ENCODE measurements at regions not wholly inside any gene's neighbourhood (a gene's known extent, or its start where the extent isn't known, plus 50 kb on each side); places are given as distances from the start of the nearest gene placed in this dataset.

DNA sequence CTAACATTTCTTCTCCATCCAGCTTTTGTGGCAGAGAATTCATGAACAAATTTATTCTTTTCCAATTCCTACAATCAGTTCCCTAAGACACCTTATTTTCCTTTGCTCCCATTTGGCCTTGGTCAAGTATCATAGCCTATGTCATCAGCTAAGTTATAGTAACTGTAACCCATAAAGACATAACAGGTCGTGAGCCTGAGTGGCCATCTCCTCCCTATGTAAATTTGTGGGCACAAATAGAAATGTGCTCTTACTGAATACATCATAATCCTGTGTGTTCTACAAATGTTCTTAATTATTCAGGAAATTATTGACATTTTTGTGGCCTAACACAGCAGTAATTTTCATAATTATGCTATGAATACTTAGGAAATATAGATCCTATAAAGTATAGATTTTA, 108.9 kb upstream of the ZNF717 start:
- H3K4me1 ChIP-seq (replicated peaks in 1 of 4; ENCODE audit: control insufficient read depth in 3 of 4, insufficient read depth in 4 of 4, low read length in 3 of 4): no peaks in the 10 kb centered on the region
- no peaks in the 10 kb centered on the region for H3K9me3 ChIP-seq (ENCODE audit: insufficient read depth in 2 of 2, low read depth in 1 of 2, low read length in 1 of 2)
- POLR2A ChIA-PET (ENCODE audit: partially characterized antibody): no interaction called here
- no peak overlapping the region for H2BK20ac ChIP-seq (ENCODE audit: low read length)
- H3K27ac ChIP-seq (ENCODE audit: low read depth, low read length): no peak overlapping the region
- H3K79me2 ChIP-seq (ENCODE audit: control insufficient read depth in 1 of 2, insufficient read depth in 2 of 2, low read length in 2 of 2): no peaks in the 10 kb centered on the region
- no peaks in the 10 kb centered on the region for H3K36me3 ChIP-seq (ENCODE audit: control insufficient read depth in 2 of 4, insufficient read depth in 4 of 4, low read length in 3 of 4)
- FAIRE-seq (no peak), DNase-seq (ENCODE audit: low read depth in 1 of 2, low spot score in 2 of 2) (no peak)
- H3K56ac ChIP-seq (replicated peaks; ENCODE audit: insufficient read length, low read depth, low read length): no peak overlapping the region
- H2BK15ac ChIP-seq (ENCODE audit: low read length): no peak overlapping the region
- H3K4ac ChIP-seq (replicated peaks; ENCODE audit: insufficient read length, low read depth, low read length): no peak overlapping the region
- TF ChIP-seq PHF8 (conservative IDR thresholded peaks at IDR 0.05; ENCODE audit: low read depth, low read length): no peak
- H3K4me3 ChIP-seq (ENCODE audit: extremely low read depth in 1 of 4, insufficient read depth in 2 of 4, low read depth in 3 of 4, low read length in 4 of 4): no peak overlapping the region
- 91% methylated on average over 1 of the region's 1 CpG; no CpG with 5 or more reads in 1 of the 2 experiments for WGBS, 2 experiments (ENCODE audit: extremely low coverage in 1 of 2, insufficient coverage in 1 of 2, insufficient read length in 1 of 2, insufficient replicate concordance in 2 of 2, low coverage in 1 of 2, low lambda C conversion rate in 2 of 2, missing lambda C conversion rate in 1 of 2)
- H2BK12ac ChIP-seq (ENCODE audit: low read depth, low read length): no peak overlapping the region
- H3K23ac ChIP-seq (ENCODE audit: insufficient read length): no peak overlapping the region
- no peak overlapping the region for H4K8ac ChIP-seq (ENCODE audit: extremely low read depth, insufficient read depth, low read length)
- CTCF ChIA-PET (ENCODE audit: partially characterized antibody): no interaction called here
- no peak overlapping the region for H2BK120ac ChIP-seq (replicated peaks; ENCODE audit: low read depth, low read length)
- H3K14ac ChIP-seq (ENCODE audit: insufficient read length): no peak overlapping the region
- no peak overlapping the region for H4K91ac ChIP-seq (replicated peaks; ENCODE audit: insufficient read length, low read length)
- no peak overlapping the region for H3K18ac ChIP-seq (ENCODE audit: extremely low read depth, low read length)
- H2AFZ ChIP-seq (ENCODE audit: low read length): no peak overlapping the region
- H4K5ac ChIP-seq (ENCODE audit: insufficient read length, low read depth, low read length): no peak overlapping the region
- no peak overlapping the region for H3K9ac ChIP-seq (replicated peaks in 1 of 4; ENCODE audit: extremely low read depth in 1 of 4, low read depth in 3 of 4, low read length in 3 of 4)
- no peak overlapping the region for H2AK5ac ChIP-seq (ENCODE audit: low read depth, low read length)
- no peaks in the 10 kb centered on the region for H3K23me2 ChIP-seq (ENCODE audit: low read depth, low read length)
- H2BK5ac ChIP-seq (ENCODE audit: low read depth, low read length): no peak overlapping the region
- H3K79me1 ChIP-seq (ENCODE audit: low read depth, low read length): no peaks in the 10 kb centered on the region
- no peak overlapping the region for H3K4me2 ChIP-seq (ENCODE audit: insufficient read depth in 1 of 2, low read depth in 2 of 2, low read length in 2 of 2)
- H4K20me1 ChIP-seq (replicated peaks in 1 of 2; ENCODE audit: control insufficient read depth in 1 of 2, insufficient read depth in 2 of 2, low read length in 2 of 2): no peaks in the 10 kb centered on the region
- no peaks in the 10 kb centered on the region for H3K27me3 ChIP-seq (replicated peaks in 1 of 4; ENCODE audit: control insufficient read depth in 3 of 4, extremely low read depth in 1 of 4, insufficient read depth in 3 of 4, low read length in 3 of 4)

Data from H1 (cell line).